Brain microvascular endothelial cell (primary cell): ENCODE measurements at regions not wholly inside any gene's neighbourhood (a gene's known extent, or its start where the extent isn't known, plus 50 kb on each side); places are given as distances from the start of the nearest gene placed in this dataset.

Experiments used
- DNase-seq: peaks from one replicate; pipeline ENCODE4 v3.0.0-alpha.2; 2020
- H3K27ac ChIP-seq: fragments of 250-450 bp; sonication (Bioruptor Pico); 2 replicates; pipeline ENCODE4 v1.5.1; 2020; ENCODE audit warnings: mild to moderate bottlenecking, moderate library complexity
- H3K27me3 ChIP-seq: fragments of 250-450 bp; sonication (Bioruptor Pico); replicated peaks from 2 replicates; pipeline ENCODE4 v1.5.1; 2020; ENCODE audit warnings: mild to moderate bottlenecking
- H3K36me3 ChIP-seq: fragments of 250-450 bp; sonication (Bioruptor Pico); replicated peaks from 2 replicates; pipeline ENCODE4 v1.5.1; 2020; ENCODE audit warnings: mild to moderate bottlenecking
- H3K4me3 ChIP-seq: 2 replicates; pipeline ENCODE4 v1.5.1; 2011; ENCODE audit warnings: low read depth, mild to moderate bottlenecking, control low read depth, low read length, moderate library complexity
- CTCF ChIP-seq: IDR thresholded peaks from 2 replicates; pipeline ENCODE4 v1.5.1; 2011; ENCODE audit warnings: low read depth, mild to moderate bottlenecking, moderate library complexity, low read length, control low read depth, inconsistent platforms; ENCODE audit errors: missing control alignments
- in situ Hi-C: cut with HindIII; loops from 2 replicates; pipeline ENCODE4 v1.10.0; 2017; ENCODE audit warnings: low sequenced_read_pairs, low pct_ligation_motif_present

- H3K27me3 ChIP-seq: no peaks in the 10 kb centered on the region
- in situ Hi-C loops: no loop called here
- H3K36me3 ChIP-seq: no peaks in the 10 kb centered on the region
- H3K27ac ChIP-seq: no peak overlapping the region
- TF ChIP-seq CTCF: peak; percentile 29
- DNase-seq: no peak
- H3K4me3 ChIP-seq: no peak overlapping the region
These were observed 75.2 kb downstream of the PITPNM2 start for GRCh38 chr12:123075646-123076171.

- in situ Hi-C loops: no loop called here
- TF ChIP-seq CTCF: no peak
- H3K36me3 ChIP-seq: no peaks in the 10 kb centered on the region
- H3K27me3 ChIP-seq: no peaks in the 10 kb centered on the region
- no peak for DNase-seq
- H3K4me3 ChIP-seq: no peak overlapping the region
- H3K27ac ChIP-seq: no peak overlapping the region
These were observed 75.7 kb downstream of the PITPNM2 start for GRCh38 chr12:123075087-123075645.

DNA sequence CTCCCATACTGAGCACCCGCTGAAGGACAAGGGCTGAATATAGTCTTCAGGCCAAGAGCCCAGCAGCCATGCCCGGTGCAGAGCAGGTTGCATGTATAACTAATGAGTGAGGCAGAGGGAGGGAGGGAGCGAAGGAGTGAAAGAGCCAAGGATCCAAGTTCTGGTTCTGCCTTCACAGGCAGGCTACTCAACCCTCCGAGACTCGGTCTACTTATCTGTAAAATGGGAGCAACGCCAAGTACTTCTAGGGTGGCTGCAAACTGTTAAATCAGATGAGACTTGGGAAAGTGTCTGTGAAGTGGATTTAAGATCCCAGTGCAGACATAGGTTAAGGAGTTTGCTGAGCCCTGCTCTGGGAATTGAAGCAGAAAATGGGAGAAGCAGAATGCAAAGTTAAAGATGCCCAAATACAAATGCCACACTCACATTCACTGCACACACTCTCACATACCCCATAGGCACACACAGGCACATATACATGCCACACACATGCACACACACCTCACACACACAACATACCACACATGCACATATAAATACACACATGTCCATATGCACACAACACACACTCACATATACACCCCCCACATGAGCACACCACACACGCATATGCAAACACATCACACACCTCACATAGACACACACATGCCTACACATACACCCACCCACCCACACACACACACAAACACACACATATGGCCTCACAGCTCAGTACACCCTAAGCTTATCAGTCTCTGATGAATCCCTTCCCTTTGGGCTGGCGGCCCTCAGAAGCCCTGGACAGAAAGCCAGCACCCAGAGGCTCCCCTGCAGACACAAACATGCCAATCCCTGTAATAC, 76.7 kb downstream of the PITPNM2 start:
- Histone ChIP-seq H3K27ac (no peak overlapping the region), H3K4me3 (no peak overlapping the region), H3K27me3 (no peaks in the 10 kb centered on the region), H3K36me3 (no peaks in the 10 kb centered on the region)
- in situ Hi-C loops: no loop called here
- no peak for TF ChIP-seq CTCF
- DNase-seq: no peak

GRCh38 chr12:123073292-123073691, 77.6 kb downstream of the PITPNM2 start:
- H3K36me3 ChIP-seq: no peaks in the 10 kb centered on the region
- H3K27me3 ChIP-seq: no peaks in the 10 kb centered on the region
- no peak overlapping the region for H3K4me3 ChIP-seq
- TF ChIP-seq CTCF: no peak
- no peak for DNase-seq
- in situ Hi-C loops: no loop called here
- no peak overlapping the region for H3K27ac ChIP-seq

- no peak for TF ChIP-seq CTCF
- Histone ChIP-seq H3K4me3 (no peak overlapping the region), H3K27ac (no peak overlapping the region), H3K36me3 (no peaks in the 10 kb centered on the region), H3K27me3 (no peaks in the 10 kb centered on the region)
- in situ Hi-C loops: no loop called here
- DNase-seq: no peak
These were observed 79.0 kb downstream of the PITPNM2 start for GRCh38 chr12:123071857-123072256.
